Thoracic aorta (tissue), 2 donors: ENCODE measurements at regions not wholly inside any gene's neighbourhood (a gene's known extent, or its start where the extent isn't known, plus 50 kb on each side); places are given as distances from the start of the nearest gene placed in this dataset.

Experiments
- ATAC-seq: fragments of 150-250 bp; one replicate; pipeline ENCODE4 v1.8.0; 2017; ENCODE audit warnings: low read depth; ENCODE audit not compliant: insufficient number of reproducible peaks, low FRiP score
- DNase-seq: peaks from one replicate; pipeline ENCODE4 v3.0.0-alpha.2; 2020; ENCODE audit warnings: low spot score
- H3K27ac ChIP-seq, 2 donors: fragments of 200-600 bp; sonication (generic); 1 replicate in 1 of 2; 2 replicates in 1 of 2; pipeline ENCODE4 v1.5.1; 2016; ENCODE audit warnings: mild to moderate bottlenecking in 2 of 2, moderate library complexity in 2 of 2
- H3K27me3 ChIP-seq: fragments of 200-600 bp; sonication (generic); replicated peaks from 2 replicates; pipeline ENCODE4 v1.6.0; 2016; ENCODE audit warnings: mild to moderate bottlenecking; ENCODE audit not compliant: insufficient read depth
- H3K36me3 ChIP-seq: fragments of 200-600 bp; sonication (generic); one replicate; pipeline ENCODE4 v1.5.1; 2016
- H3K4me1 ChIP-seq, 2 donors: fragments of 200-600 bp; sonication (generic); 1 replicate in 1 of 2; 2 replicates in 1 of 2; pipeline versions ENCODE4 v1.5.1 to v1.6.0; 2016; ENCODE audit warnings: low read depth in 2 of 2, mild to moderate bottlenecking in 1 of 2; ENCODE audit not compliant: control insufficient read depth in 1 of 2
- H3K4me3 ChIP-seq: fragments of 200-600 bp; sonication (generic); 2 replicates; pipeline ENCODE4 v1.5.1; 2016; ENCODE audit warnings: mild to moderate bottlenecking
- H3K9me3 ChIP-seq: fragments of 200-600 bp; sonication (generic); 2 replicates; pipeline ENCODE4 v1.5.1; 2016
- CTCF ChIP-seq: fragments of 200-600 bp; sonication (generic); IDR thresholded peaks from one replicate; pipeline ENCODE4 v1.5.1; 2019; ENCODE audit warnings: antibody characterized with exemption

DNA sequence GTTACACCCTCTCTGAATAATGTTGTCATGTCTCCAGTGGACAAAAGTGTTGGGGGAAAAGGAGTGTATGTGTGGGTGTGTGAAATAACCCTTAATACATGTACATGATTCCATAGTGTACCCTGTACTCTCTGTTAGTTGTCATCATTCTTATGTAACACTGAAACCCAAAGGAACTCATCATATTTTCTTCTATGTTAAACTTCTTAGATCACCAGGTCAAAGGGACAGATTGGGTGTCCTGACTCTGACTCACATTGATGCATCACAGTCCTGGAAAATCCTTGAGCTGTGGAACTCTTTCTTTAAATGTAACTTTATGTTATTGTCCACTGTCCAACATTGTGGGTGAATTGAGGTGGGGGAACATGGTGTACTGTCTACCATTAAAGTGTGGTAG, 350.5 kb downstream of the DHX35 start:
- Histone ChIP-seq H3K4me3 (no peak overlapping the region), H3K9me3 (peaks cover 7% of the 10 kb centered on the region), H3K27me3 (no peaks in the 10 kb centered on the region), H3K36me3 (no peaks in the 10 kb centered on the region), H3K27ac (no peak overlapping the region), H3K4me1 (no peaks in the 10 kb centered on the region)
- TF ChIP-seq CTCF: no peak
- no peak for DNase-seq
- ATAC-seq: no peak

DNA sequence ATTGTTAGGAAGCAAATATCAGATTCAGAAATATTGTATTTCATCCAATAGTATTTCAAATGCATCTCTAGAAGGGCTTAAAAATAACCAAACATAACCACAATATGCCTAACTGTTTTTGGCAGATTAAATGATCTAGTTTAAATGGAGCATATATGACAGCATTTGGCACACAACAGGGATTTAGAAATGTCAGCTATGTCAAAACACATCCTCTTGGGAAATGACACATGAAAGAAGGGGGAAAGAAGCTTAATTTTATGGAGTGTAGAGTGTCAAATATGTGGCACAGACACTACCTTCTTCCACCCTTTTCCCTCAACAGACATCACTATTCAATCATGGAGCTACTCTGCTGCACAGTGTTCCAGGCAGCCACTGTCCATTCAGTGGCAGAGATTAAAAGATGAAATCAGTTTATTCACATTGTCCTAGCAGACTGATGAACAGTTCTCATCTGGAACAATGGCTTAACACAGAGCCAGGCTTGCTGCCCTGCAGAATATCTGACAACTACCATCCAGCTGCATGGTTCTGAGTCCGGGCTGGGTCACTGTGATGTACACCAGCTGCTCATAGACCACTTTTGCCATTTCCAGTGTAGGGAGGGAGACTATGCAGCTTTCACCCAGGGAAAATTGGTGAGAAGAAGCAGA, 349.8 kb downstream of the DHX35 start:
- TF ChIP-seq CTCF: no peak
- ATAC-seq (no peak), DNase-seq (no peak)
- H3K4me3 ChIP-seq: no peak overlapping the region
- H3K9me3 ChIP-seq: peaks cover 7% of the 10 kb centered on the region
- no peaks in the 10 kb centered on the region for H3K27me3 ChIP-seq
- no peaks in the 10 kb centered on the region for H3K4me1 ChIP-seq
- H3K27ac ChIP-seq: no peak overlapping the region
- no peaks in the 10 kb centered on the region for H3K36me3 ChIP-seq

- ATAC-seq: no peak
These were observed 348.3 kb downstream of the DHX35 start for GRCh38 chr20:39310363-39310995.

GRCh38 chr20:39309458-39309857, 347.3 kb downstream of the DHX35 start:
- Histone ChIP-seq H3K27me3 (no peaks in the 10 kb centered on the region), H3K4me1 (no peaks in the 10 kb centered on the region), H3K36me3 (no peaks in the 10 kb centered on the region), H3K4me3 (no peak overlapping the region), H3K9me3 (peaks cover 7% of the 10 kb centered on the region), H3K27ac (no peak overlapping the region)
- DNase-seq: no peak
- ATAC-seq: no peak
- no peak for TF ChIP-seq CTCF

More at GRCh38 chr20:39310363-39310995, 348.3 kb downstream of the DHX35 start:
- Histone ChIP-seq H3K4me1 (no peaks in the 10 kb centered on the region), H3K36me3 (no peaks in the 10 kb centered on the region), H3K9me3 (peaks cover 7% of the 10 kb centered on the region), H3K27me3 (no peaks in the 10 kb centered on the region), H3K27ac (no peak overlapping the region), H3K4me3 (no peak overlapping the region)
- no peak for DNase-seq
- no peak for TF ChIP-seq CTCF

GRCh38 chr20:39302312-39302711, 340.2 kb downstream of the DHX35 start:
- no peak for TF ChIP-seq CTCF
- H3K27me3 ChIP-seq: no peaks in the 10 kb centered on the region
- no peaks in the 10 kb centered on the region for H3K9me3 ChIP-seq
- DNase-seq: no peak
- H3K27ac ChIP-seq: no peak overlapping the region
- no peak for ATAC-seq
- H3K4me3 ChIP-seq: no peak overlapping the region
- H3K36me3 ChIP-seq: no peaks in the 10 kb centered on the region
- H3K4me1 ChIP-seq: no peaks in the 10 kb centered on the region
